GOT3 (cell line): ENCODE measurements at regions not wholly inside any gene's neighbourhood (a gene's known extent, or its start where the extent isn't known, plus 50 kb on each side); places are given as distances from the start of the nearest gene placed in this dataset.

Source experiments
- DNase-seq: peaks from one replicate; lab custom pipeline; 2025; ENCODE audit warnings: mixed read lengths; lab: John Stamatoyannopoulos, UW

DNA sequence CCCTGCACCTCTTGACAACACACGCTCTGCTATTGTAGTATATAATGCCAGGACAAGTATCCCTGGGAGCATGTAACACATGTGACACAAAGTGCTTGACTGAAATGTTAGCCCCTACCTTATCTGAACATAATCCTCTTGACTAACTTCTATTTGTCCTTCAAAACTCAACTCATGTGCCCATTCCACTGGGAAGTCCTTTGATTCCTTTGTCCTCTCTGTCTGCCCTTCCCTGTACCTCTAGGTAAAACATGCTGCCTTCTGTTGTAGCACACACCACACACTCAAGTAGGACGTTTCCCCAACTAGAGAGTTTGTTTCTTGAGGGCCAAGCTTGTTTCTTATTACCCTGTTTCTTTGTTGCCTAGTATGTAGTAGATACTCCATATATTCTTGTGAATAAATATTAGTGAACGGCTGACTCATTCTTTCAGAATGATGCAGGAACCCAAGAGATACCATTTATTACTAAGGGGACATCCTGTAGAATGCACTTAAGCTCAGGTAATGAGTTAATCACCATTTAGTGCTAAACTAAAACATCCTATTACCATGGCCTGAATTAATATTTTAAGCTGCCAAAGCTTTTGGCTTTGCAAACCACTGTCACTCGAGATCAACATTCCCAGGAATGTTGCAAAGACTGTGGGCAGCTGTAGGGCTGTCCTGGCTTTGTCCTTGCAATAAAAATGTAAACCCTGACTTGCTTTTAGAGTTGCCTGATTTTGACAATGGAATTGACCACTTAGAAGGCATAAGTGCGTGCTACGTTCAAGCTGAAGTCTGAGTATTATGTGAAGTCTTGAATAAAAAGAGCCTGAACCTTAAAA, 313.4 kb downstream of the COG6 start:
- DNase-seq, result no peak

DNA sequence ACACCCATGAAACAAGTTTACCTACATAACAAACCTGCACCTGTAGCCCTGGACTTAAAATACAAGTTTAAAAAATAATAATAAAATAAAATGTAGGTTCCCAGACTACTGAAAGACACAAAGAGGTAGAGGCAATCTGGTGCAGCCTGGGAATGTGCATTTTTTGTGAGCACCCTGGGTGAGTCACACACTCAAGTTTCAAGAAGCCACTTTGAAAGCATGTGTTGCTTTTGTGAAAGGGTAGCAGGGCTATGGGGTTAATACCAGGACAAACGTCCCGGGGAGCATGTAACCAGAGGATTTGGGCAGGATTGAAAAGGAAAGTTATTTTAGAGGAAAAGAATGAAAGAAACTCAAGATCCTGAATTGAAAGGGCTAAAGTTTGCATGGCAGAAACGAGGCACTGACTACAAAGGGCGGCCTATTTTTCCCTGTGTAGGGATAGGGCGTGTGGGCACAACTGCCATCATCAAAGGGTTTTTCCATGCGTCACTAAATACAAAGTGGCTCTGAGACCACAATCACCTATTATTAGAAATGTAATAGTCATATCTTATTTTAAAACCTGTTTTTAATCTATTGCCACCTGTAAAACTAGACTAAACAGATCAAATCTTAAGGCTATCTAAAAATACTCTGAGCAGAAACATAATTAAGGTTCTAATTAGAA, 314.9 kb downstream of the COG6 start:
- DNase-seq, result no peak

DNA sequence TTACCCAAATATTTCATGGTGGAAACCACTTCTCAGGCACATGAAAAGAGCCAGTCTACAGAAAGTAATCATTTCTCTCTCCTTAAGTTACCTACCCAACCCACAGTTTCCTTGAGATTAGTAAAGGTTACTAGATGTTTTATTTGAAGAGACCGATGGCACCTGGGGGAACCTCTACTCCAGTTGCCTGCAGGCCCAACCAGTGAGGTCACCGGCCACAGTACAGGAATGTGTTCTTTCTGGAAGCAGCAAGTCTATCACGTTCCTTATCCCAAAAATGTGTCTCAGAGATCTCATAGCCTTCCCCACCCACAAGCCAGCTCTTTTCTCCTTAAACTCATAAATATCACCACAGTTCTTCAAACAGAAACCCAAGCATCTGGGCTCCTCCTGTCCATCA, 316.1 kb downstream of the COG6 start:
- no peak for DNase-seq

DNA sequence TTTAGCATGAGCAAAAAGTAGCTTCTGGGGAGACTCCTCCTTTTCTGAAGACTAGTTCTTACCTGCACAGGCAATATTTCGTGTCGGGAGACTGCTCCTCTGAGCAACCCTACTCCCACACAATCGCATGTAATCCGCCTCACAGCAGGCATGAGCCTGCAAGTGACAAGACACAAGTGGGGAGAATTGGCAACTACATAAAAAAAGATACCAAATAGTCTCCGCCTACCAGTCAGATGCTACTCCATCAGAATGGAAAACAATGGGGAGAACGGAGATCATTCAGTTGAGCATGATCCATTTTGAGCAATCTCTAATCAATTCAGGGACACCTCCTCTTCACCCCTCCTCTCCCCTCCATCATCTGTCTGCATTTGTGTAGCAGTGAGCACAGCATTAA, 321.0 kb downstream of the COG6 start:
- DNase-seq, result no peak

DNA sequence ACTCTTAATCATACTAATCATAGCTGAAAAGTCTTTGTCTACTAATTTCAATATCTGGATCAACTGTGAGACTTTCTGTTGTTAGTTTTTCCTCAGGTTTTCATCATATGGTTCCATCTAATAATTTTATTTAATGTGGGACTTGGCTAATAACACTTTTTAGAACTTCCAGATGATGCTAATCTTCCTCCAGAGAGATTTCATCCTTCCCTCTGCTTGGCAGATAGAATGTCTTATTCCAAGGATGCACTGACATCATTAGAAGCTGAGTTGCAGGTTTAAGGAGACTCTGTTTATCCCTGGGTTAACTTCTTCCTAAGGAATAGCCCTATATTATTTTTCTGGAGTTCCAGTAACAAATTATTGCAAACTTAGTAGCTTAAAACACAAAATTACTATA, 325.6 kb downstream of the COG6 start:
- DNase-seq, result no peak

DNA sequence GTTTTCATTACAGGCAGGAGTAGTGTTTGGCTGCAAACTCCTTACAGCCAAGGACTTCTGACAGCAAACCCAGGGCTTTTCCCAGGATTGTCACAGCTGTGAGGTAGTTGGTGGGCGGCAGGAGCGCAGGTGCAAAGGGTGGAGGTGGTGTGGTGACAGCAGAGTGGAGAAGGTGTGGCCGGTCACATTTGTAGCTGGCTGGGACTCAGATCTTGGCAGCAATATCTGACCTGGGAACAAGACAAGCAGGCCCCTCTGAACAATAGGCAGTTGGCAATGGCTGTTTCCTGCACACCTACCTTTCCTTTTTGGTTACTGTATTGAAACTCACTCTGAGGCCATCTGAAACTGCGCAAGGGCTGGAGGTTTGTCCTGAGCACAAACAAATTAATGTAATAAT, 327.3 kb downstream of the COG6 start:
- no peak for DNase-seq

DNA sequence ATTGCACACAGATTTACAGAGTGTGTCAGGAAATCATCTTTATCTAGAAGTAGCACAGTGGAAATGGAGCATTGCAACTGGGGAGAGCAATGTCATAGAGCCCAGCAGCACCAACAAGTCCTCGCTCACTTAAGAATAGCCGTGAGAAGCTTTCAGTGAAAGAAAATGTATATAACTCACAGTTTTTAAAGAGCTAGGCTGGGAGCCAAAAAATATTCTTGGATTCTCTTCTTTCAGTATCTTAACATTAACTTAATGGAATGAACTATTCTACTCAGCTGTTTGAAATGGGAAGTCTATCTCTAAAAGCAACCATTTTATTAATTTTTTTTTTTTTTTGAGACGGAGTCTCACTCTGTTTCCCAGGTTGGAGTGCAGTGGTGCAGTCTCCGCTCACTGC, 329.6 kb downstream of the COG6 start:
- DNase-seq, result no peak

DNA sequence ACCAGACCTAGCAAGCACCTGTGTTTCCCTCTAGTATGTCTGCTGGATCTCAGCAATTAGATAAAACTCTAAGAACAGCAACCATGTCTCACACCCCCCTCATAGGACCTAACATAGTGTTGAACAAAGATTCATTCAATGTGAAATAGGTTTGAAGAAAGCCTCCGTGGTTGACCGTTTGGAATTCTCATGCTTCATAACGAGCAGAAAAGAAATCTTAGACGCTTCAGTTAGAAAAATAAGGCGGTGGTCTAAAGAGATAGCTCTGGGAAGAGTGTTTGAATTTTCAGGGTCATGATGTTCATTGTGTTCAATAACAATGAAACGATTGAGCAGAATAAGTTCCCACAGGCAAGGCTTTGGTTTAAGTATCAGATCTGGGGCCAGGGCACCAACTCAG, 332.9 kb downstream of the COG6 start:
- DNase-seq, result no peak

DNA sequence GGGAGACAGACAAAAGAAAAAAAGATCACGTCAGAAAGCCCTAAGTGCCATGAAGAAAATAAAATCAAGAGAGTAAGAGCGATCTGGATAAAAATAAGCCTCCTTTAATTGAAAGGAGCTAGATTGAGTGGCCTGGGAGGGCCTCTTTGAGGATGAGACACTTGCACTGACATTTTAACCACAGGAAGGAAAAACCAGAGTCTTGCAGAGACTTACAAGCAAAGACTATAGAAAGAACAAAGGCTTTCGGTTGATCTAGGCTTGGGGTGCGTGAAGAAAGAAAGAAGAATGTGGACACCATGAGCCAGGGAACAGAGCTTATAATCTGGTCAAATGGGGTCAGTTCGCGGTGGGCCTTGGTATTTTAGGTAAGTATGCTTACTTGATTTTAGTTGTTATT, 342.7 kb downstream of the COG6 start:
- no peak for DNase-seq

DNA sequence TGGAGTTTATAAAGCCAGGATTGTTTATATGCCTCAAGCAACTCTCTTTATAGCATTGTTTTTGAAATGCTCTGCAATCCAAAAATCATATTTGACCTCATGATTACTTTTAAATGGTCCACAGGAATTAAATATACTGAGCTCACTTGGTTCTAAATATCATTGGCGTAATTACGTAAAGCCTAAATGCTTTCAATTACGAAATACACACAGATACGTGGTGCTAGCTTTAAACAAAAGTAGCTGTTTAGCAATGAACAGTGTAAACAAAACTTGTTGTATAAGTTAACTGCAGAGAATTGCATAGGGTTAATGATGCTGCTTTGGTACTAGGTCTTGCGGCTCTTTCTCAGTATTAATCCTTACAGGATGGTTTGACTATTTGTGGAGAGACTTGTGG, 346.6 kb downstream of the COG6 start:
- no peak for DNase-seq

DNA sequence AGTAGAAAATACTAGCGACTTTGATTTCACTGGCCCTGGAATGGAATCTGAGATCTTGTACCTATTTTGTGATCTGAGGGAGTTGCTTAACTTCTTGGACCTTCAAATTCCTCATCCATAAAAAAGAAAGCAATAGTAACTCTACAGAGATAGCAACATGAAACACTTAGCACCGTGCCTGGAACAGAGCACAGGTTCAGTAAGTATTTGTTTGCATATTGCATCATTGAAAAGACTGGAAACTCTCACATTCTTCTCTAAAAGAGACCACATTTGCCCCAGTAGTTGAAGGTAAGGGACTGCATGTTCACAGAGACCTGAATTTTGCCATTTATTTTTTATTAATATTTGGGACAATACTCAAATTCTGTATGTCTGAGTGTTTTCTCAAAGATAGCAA, 358.1 kb downstream of the COG6 start:
- no peak for DNase-seq

DNA sequence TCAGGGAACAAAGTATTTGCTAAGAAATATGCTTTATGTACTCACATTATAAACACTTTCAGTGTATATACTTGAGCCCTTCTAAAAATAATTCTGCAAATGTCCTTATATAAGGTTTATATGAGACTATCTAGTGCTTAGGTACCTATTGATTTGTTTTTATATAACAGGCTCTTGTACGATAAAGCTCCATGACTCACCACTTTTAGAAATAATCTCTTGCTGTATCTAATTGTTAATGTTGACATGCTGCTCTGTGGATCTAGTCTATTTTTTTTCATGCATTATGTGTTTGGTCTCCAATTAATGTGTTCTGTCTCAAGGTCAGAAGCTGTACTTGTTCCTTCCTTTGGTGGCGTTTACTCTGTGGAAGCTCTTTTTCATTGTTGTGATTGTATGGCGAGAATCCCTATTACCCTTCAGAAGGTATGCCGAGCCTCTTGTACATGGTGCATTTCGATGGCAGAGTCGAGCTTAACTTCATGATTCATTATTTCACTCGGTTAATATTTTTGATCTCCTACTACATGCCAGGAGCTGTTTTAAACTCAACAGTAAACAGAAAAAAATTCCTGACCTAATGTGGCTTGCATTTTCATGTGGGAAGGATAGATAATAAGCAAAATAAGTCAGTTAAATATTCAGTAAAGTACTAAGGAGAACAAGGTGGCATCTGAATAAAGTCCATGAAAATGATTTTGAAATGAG, 361.6 kb downstream of the COG6 start:
- DNase-seq, result no peak

DNA sequence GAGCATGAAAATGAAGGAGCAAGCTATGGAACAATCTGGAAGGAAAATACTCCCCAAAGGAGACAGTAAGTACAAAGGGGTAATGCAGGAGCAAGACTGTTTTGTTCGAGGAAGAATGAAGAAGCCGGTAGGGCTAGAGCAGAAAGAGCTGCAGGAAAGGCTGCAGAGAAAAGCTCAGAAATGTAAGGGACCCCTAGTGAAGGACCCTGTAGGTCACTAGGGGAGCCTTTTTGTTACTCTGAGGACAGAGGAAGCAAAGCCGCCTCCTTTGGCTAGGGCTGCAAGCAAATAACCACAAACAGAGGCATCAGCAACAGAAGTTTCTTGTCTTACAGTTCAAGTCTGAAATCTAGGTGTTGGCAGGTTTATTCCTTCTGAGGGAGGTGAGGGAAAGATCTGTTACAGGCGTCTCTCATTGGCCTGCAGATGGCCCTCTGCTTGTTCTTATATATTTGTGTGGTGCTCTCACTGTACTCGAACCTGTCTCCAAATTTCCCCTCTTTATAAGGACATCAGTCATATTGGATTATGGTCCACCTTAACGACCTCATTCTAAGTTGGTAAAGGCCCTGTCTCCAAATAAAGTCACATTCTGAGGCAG, 362.3 kb downstream of the COG6 start:
- DNase-seq, result no peak

DNA sequence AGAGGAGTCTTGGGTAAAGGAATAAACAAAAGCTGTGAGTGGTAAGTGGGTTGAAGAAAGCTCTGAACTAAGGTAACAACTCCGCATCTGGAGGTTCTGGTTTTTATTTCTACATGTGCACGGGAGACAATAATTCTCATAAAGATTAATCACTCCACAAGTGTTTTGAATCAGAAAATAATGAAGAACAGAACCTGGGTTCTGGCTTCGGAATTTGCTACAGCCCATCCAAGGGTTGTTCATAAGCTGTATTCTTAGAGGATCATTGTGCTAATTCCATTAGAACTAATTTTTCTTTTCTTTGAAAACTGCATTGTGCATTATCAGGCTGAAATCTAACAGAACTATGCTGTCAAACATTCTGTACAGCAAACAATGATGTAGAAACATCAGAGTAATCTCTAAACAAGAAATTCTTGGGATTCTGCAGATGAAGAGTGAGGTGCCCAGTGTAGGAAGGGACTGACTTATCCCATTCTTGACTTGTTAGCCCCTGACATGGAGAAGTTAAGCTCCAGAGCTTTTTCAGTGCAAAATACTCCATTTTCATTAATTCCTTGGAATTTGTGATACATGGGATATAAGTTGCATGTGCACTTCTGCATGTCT, 368.2 kb downstream of the COG6 start:
- DNase-seq, result no peak

DNA sequence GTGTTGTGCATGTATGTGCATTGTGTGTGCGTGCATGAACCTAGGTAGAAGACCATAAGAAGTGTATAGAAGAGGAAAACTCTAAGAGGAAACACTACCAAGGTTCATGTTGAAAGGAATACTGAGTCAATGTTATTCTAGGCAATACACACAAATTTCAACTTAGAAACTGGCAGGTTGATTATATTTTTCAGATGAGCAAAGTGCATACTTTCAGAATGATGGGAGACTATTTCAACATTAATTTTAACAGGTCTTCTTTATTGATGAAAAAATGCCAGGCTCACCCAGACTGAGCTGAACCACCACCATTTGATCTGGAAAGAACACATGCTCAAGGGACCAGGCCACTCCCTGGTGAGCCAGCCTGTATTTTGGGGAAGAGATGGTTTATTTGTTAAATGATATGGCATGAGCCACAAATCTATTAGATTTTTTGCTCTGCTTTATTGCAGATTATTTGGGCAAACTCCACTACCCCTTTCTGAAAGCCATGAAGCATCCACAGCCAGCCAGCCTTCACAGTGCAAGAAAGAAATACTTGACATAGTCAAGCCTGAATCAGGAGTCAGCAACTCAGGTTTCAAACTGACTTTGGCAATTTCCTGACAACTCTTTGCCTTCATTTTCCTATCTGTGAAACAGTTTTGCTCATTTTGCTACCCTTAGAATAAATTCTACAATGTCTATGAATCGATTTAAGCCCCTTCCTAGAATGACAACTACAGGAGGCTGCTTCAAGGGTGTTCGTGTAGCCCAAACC, 368.9 kb downstream of the COG6 start:
- DNase-seq, result no peak

DNA sequence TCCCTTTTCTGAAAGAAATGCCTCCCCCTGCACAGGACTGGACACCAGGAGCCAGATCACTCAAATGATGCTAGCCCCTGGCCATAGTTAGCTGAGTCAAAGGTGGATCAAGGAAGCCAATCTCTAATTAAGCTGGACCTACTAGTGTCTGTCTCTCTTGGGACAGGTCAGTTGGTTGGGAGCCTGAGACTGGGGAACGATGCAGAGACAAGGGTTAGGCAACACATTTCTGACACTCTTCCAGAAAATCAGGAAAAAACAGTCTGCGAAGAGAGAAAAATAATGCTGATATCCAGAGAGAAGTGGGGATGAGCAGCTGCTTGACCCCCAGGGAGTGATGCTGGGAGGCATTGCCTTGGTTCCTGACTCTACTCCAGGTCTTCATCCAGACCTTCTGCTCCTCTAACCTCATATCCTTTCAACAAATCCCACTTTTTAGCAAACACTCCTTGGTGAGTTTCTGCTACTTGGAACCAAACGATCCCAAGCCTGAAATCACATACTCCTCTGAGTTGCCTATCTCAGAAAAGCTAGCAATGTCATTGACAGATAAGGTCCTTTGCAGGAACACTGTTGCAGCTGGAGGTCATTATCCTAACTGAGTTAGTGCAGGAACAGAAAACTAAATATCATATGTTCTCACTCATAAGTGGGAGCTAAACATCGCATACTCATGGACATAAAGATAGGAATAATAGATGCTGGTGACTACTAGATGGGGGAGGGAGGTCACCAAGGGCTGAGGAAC, 369.7 kb downstream of the COG6 start:
- DNase-seq, result no peak

DNA sequence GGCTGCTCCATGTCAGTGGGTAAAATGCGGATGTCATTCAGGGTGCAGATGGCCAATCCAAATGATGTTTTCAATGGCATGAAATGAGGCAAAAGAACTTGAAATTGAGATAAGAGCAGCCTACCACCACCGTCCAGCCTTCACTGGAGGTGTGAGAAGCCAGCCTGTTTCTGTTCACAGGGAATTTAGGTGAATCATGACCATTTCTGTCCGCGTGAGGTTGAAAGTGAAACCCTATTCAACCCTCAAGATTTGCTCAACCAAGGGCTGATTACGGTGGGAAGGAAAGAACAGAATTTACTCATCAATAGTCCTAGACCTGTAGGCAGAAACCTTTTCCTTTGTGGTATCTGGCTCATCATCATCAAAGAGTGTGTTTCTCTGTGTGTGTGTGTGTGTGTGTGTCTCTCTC, 370.7 kb downstream of the COG6 start:
- DNase-seq, result no peak

DNA sequence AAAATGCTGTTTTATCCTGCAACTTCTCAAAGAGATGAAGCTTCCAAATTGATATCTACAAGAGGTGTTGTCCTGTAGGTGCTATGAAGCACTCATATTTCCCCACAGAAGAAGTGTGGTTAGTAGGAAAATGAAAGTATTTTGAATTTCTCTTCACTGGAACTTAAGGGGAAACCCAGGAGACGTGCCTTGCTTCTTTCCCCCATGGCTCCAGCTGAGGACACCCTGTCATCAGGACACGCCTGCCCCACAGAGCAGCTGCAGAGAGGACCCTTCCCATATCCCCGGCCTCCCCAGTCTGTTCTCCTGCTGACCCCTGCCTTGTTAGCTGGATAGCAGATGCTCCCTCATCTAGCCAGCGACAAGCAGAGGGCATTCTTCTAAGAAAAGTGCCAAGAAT, 371.3 kb downstream of the COG6 start:
- DNase-seq, result no peak

DNA sequence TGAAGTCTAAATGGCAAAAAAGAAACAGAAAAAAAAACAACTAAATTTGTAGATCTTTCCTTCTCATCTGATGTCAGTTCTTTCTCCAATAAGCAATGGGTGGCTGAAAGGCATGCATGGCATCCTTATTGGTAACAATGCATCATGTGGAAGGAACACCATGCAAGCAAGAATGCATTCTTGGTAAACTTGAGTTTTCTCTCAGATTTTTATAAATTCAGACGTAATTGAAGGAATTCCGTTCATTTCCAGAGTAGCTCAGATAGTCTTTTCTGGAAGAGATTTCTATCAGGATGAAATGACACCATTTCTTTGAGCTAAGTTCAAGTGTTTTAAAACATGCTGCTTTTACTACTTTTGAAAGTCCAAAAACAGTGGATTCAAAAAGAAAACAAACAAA, 373.0 kb downstream of the COG6 start:
- no peak for DNase-seq

DNA sequence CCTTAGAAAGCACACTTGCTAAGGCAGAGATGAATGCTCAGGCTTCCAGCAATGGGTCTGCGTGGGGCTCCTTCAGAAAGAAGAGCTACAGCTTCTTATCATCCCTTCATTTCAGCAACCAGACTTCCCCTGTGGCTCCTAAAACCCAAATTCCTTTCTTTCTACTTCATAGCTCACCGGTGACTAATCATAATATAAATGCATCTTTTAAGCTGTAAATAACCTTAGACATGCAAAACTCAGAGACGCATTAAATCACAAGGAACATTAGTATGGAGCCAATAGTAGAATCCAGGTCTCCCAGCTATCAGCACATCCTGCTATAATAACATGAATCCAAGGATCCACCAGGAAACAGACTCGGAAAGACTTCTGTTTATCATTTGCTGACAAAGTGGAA, 375.6 kb downstream of the COG6 start:
- DNase-seq, result no peak

DNA sequence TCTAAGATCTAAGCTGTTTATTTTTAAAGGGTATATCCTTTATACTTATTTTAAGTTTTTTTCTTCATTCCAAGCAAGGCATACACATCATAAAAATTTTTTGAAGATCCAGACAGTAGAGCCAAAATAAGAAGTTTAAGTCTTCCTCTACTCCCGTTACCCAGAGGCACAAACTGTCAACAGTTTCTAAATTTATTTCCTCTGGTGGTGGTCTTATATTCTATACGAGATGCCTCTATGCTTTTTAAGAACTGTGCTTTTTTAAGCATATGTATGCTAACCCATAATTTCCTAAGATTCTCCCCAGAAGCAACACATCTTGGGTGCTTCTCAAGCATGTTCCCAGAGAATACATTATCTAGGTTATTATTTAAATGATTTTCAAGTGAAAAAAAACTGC, 383.6 kb downstream of the COG6 start:
- no peak for DNase-seq
